Mammary epithelial cell (primary cell): ENCODE measurements at regions not wholly inside any gene's neighbourhood (a gene's known extent, or its start where the extent isn't known, plus 50 kb on each side); places are given as distances from the start of the nearest gene placed in this dataset.

Experiments
- CTCF ChIP-seq, 2 donors: IDR thresholded peaks in 1 of 2; conservative IDR thresholded peaks in 1 of 2; 2 replicates each; pipeline ENCODE4 v1.5.1; 2011 to 2012; ENCODE audit warnings: inconsistent platforms in 2 of 2, low read length in 2 of 2, mild to moderate bottlenecking in 2 of 2, control low read depth in 1 of 2, low read depth in 1 of 2; ENCODE audit not compliant: insufficient read depth in 1 of 2; ENCODE audit errors: extremely low read depth in 1 of 2
- EZH2 ChIP-seq: IDR thresholded peaks from 2 replicates; pipeline ENCODE4 v1.6.1; 2012; ENCODE audit warnings: low read length, inconsistent platforms, borderline replicate concordance

DNA sequence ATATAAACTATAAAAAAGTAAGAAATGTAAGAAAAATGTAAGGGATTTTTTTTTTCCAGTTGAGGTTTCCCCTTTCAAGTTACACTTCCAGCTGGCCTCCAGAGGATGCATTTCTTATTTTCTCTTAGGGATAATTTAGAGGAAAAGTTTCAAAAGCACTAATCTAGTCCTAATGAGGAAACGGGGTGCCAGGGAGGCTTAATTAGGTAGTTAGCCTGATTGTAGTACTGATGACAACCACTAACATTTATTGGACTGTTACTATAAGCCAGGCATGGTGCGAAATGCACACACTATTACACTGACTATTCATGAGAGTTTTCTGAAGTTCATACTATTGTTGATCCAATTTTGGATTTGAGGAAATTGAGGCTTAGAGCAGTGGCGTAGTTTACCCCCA, 290.8 kb upstream of the FMN2 start:
- no peak for TF ChIP-seq CTCF (conservative IDR thresholded peaks at IDR 0.05 in 1 of 2, IDR thresholded peaks at IDR 0.05 in 1 of 2; ENCODE audit: extremely low read depth in 1 of 2, insufficient read depth in 1 of 2, low read depth in 1 of 2, low read length in 2 of 2)
- no peak for TF ChIP-seq EZH2
